Liver (tissue), 8 donors: ENCODE measurements at regions not wholly inside any gene's neighbourhood (a gene's known extent, or its start where the extent isn't known, plus 50 kb on each side); places are given as distances from the start of the nearest gene placed in this dataset.

Experiments
- DNase-seq: peaks from one replicate; pipeline ENCODE4 v3.0.0-alpha.2; 2017; ENCODE audit warnings: low spot score
- H3K27ac ChIP-seq, 2 donors: one replicate each; pipeline ENCODE4 v1.7.0; 2013; ENCODE audit warnings: inconsistent platforms in 2 of 2, low read length in 2 of 2, control low read depth in 1 of 2, low read depth in 1 of 2, mild to moderate bottlenecking in 1 of 2
- H3K27me3 ChIP-seq, 4 donors: one replicate each; pipeline versions ENCODE4 v1.6.1 to v1.7.0; 2013; ENCODE audit warnings: low read length in 3 of 4, inconsistent platforms in 1 of 4, mild to moderate bottlenecking in 1 of 4, moderate library complexity in 1 of 4; ENCODE audit not compliant: control insufficient read depth in 4 of 4, insufficient read depth in 4 of 4
- H3K36me3 ChIP-seq, 4 donors: one replicate each; pipeline versions ENCODE4 v1.6.1 to v1.7.0; 2013; ENCODE audit warnings: low read length in 3 of 4, mild to moderate bottlenecking in 3 of 4, low read depth in 1 of 4, moderate library complexity in 1 of 4; ENCODE audit not compliant: control insufficient read depth in 4 of 4, insufficient read depth in 3 of 4
- H3K4me1 ChIP-seq, 4 donors: one replicate each; pipeline versions ENCODE4 v1.6.1 to v1.7.0; 2013; ENCODE audit warnings: low read length in 3 of 4, mild to moderate bottlenecking in 3 of 4, moderate library complexity in 1 of 4; ENCODE audit not compliant: control insufficient read depth in 4 of 4, insufficient read depth in 4 of 4
- H3K4me3 ChIP-seq, 3 donors: one replicate each; pipeline versions ENCODE4 v1.6.1 to v1.7.0; 2013; ENCODE audit warnings: low read length in 3 of 3, control low read depth in 1 of 3, low read depth in 1 of 3, mild to moderate bottlenecking in 1 of 3
- H3K9ac ChIP-seq, 2 donors: one replicate each; pipeline ENCODE4 v1.7.0; 2013; ENCODE audit warnings: low read length in 2 of 2, mild to moderate bottlenecking in 2 of 2, moderate library complexity in 2 of 2, control low read depth in 1 of 2, low read depth in 1 of 2
- H3K9me3 ChIP-seq, 4 donors: one replicate each; pipeline versions ENCODE4 v1.6.1 to v1.7.0; 2013; ENCODE audit warnings: low read length in 3 of 4; ENCODE audit not compliant: control insufficient read depth in 4 of 4
- CTCF ChIP-seq: fragments of 150-350 bp; IDR thresholded peaks from 2 replicates; pipeline ENCODE4 v1.5.1; 2017; ENCODE audit warnings: improper control_type of control experiment, low read depth, low read length; ENCODE audit not compliant: missing input control
- EGR1 ChIP-seq, 2 donors: IDR thresholded peaks; 2 replicates each; pipeline ENCODE4 v1.6.1; 2016 to 2018; ENCODE audit warnings: antibody characterized with exemption in 2 of 2, low read depth in 2 of 2
- FOXA1 ChIP-seq: IDR thresholded peaks from 2 replicates; pipeline ENCODE4 v1.6.1; 2016; ENCODE audit warnings: antibody characterized with exemption
- FOXA2 ChIP-seq: IDR thresholded peaks from 2 replicates; pipeline ENCODE4 v1.6.1; 2016; ENCODE audit warnings: antibody characterized with exemption
- GABPA ChIP-seq, 2 donors: IDR thresholded peaks in 1 of 2; conservative IDR thresholded peaks in 1 of 2; 2 replicates each; pipeline ENCODE4 v1.6.1; 2016; ENCODE audit warnings: antibody characterized with exemption in 2 of 2, mild to moderate bottlenecking in 1 of 2, moderate library complexity in 1 of 2
- HNF4A ChIP-seq, 2 donors: conservative IDR thresholded peaks; 2 replicates each; pipeline ENCODE4 v1.6.1; 2016; ENCODE audit warnings: antibody characterized with exemption in 2 of 2, mild to moderate bottlenecking in 2 of 2
- HNF4G ChIP-seq: IDR thresholded peaks from 2 replicates; pipeline ENCODE4 v1.6.1; 2016; ENCODE audit warnings: antibody characterized with exemption
- JUND ChIP-seq, 2 donors: IDR thresholded peaks; 2 replicates each; pipeline ENCODE4 v1.6.1; 2016; ENCODE audit warnings: antibody characterized with exemption in 2 of 2
- NR2F2 ChIP-seq: IDR thresholded peaks from 2 replicates; pipeline ENCODE4 v1.6.1; 2016; ENCODE audit warnings: antibody characterized with exemption
- RAD21 ChIP-seq, 2 donors: IDR thresholded peaks; 2 replicates each; pipeline ENCODE4 v1.6.1; 2016; ENCODE audit warnings: antibody characterized with exemption in 2 of 2, mild to moderate bottlenecking in 2 of 2
- REST ChIP-seq: IDR thresholded peaks from 2 replicates; pipeline ENCODE4 v1.6.1; 2016; ENCODE audit warnings: antibody characterized with exemption, mild to moderate bottlenecking
- RXRA ChIP-seq, 2 donors: IDR thresholded peaks; 2 replicates each; pipeline ENCODE4 v1.6.1; 2017 to 2018; ENCODE audit warnings: antibody characterized with exemption in 2 of 2, mild to moderate bottlenecking in 1 of 2
- SP1 ChIP-seq: IDR thresholded peaks from 2 replicates; pipeline ENCODE4 v1.6.1; 2018; ENCODE audit warnings: antibody characterized with exemption, mild to moderate bottlenecking
- TAF1 ChIP-seq: conservative IDR thresholded peaks from 2 replicates; pipeline ENCODE4 v1.6.1; 2016; ENCODE audit warnings: antibody characterized with exemption, mild to moderate bottlenecking
- YY1 ChIP-seq: IDR thresholded peaks from 2 replicates; pipeline ENCODE4 v1.6.1; 2016; ENCODE audit warnings: antibody characterized with exemption, mild to moderate bottlenecking
- ZBTB33 ChIP-seq: IDR thresholded peaks from 2 replicates; pipeline ENCODE4 v1.6.1; 2016; ENCODE audit warnings: antibody characterized with exemption
- WGBS: extraction: QIAGEN DNeasy Blood & Tissue Kit; methylation state at CpG from one replicate; pipeline ENCODE4 v1.1.7; 2013; 5-methylcytosine and 5-hydroxymethylcytosine counted together
- TF ChIP-seq, protein P1 (sequence below): IDR thresholded peaks from 2 replicates; pipeline ENCODE4 v1.6.1; 2016; ENCODE audit warnings: antibody characterized with exemption
- TF ChIP-seq, protein P2 (sequence below): IDR thresholded peaks from 2 replicates; pipeline ENCODE4 v1.6.1; 2016; ENCODE audit warnings: antibody characterized with exemption
- donor health status: healthy.
- donor health status: healthy.
- donor health status: healthy.
- donor health status: healthy.
- donor health status: healthy.

DNA sequence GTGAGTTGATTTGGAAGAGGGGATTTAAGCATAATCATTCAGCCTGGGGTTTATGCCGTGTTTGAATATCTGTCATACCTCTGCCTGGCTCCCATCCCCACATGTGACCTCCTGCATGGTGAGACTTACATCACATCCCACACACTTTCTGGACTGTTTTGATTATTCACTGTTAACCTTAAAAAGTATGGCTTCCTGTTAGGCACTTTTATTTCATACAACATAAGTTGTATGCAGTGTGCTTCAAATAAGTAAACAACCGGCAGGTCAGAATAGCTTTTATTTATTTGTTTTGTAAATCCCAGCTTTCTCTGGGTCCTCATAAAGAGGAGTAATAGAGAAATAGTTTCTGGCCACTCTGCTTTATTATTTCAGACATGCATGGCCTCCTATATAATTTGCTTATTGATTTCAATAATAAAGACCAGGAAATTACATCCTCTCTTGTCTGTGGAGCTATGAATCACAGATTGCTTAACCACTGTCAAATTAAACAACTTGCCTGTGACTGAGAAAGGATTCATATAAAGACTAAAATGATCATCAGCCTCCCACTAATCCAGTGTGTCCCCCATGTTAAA lies 376.8 kb upstream of the ZFP42 start:
- no peak for DNase-seq
- peaks cover 0 to 3% (median under 1%) of the 10 kb centered on the region in 4 donors for H3K9me3 ChIP-seq
- H3K4me1 ChIP-seq, result no peaks in the 10 kb centered on the region
- TF ChIP-seq YY1 (no peak), TAF1 (no peak), FOXA2 (no peak), RXRA (IDR thresholded peaks at IDR 0.05) (no peak), SP1 (no peak), ZBTB33 (no peak), REST (no peak), CTCF (no peak), GABPA (IDR thresholded peaks at IDR 0.05 in 1 of 2, conservative IDR thresholded peaks at IDR 0.05 in 1 of 2) (no peak), FOXA1 (no peak), HNF4G (no peak), NR2F2 (no peak), EGR1 (IDR thresholded peaks at IDR 0.05; ENCODE audit: low read depth in 2 of 2) (no peak), JUND (IDR thresholded peaks at IDR 0.05) (no peak), HNF4A (conservative IDR thresholded peaks at IDR 0.05) (no peak), RAD21 (IDR thresholded peaks at IDR 0.05) (no peak)
- TF ChIP-seq, protein P1, sequence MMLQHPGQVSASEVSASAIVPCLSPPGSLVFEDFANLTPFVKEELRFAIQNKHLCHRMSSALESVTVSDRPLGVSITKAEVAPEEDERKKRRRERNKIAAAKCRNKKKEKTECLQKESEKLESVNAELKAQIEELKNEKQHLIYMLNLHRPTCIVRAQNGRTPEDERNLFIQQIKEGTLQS, result no peak
- TF ChIP-seq, protein P2, sequence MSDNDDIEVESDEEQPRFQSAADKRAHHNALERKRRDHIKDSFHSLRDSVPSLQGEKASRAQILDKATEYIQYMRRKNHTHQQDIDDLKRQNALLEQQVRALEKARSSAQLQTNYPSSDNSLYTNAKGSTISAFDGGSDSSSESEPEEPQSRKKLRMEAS, result no peak
- no peak overlapping the region for H3K27ac ChIP-seq
- H3K27me3 ChIP-seq, result peaks cover 0 to 3% (median 0%) of the 10 kb centered on the region in 4 donors
- no peak overlapping the region for H3K4me3 ChIP-seq
- H3K36me3 ChIP-seq, result no peaks in the 10 kb centered on the region
- WGBS, result 78% methylated on average over 2 of the region's 2 CpGs
- no peak overlapping the region for H3K9ac ChIP-seq
